ENCODE measurements at regions not wholly inside any gene's neighbourhood (a gene's known extent, or its start where the extent isn't known, plus 50 kb on each side); places are given as distances from the start of the nearest gene placed in this dataset.
A peak's percentile ranks its signal among the peaks of the same experiment; 100 is the strongest.
"Not testable (repeated sequence)": the region's sequence is repeated elsewhere in the genome, so short reads cannot be mapped to it uniquely, and the experiment has no call there.

DNA sequence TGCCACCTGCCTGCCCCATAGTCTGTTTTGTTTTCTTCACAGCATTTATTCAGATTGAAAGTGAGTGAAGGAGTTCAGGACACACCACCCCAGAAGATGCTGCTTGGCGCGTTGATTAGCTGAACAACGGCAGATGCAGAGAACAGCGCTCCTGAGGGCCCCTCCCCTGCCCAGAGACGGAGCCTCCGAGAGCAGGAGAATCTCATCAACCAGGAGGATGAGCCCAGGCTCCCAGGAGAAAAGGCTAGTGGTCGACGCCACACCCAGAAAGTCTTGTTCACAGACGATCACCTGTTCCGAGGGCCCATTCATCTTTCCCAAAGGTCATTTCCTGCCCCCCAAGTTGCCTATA, 180.4 kb upstream of the PPP1R26 start:
- DNase-seq, result no peak

DNA sequence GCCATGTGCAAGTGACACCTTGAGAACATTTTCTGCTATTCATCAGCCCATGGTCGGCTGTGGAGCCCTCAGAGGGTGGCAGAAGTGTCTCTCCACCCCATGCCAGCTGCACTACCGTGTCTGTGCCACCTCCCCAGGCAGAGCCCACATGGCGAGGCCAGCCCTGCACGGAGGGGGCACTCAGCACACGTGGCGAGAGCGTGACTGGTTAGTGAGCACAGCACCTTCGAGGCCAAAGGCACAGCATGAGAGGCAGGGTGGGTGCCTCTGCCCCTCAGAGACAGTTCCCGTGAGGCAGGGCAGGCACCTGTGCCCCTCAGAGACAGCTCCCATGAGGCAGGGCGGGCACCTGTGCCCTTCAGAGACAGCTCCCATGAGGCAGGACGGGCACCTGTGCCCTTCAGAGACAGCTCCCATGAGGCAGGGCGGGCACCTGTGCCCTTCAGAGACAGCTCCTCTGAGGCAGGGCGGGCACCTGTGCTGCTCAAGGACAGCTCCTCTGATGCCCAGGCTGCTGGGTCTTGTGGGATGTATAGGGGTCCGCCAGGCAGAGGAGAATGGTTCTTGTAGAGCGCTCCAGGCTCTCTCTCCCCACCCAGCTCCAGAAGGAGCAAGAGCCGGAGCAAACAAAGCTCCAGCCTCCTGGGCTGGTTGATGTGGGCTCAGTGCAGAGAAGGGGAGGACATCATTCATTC, 179.8 kb upstream of the PPP1R26 start:
- DNase-seq, result no peak

DNA sequence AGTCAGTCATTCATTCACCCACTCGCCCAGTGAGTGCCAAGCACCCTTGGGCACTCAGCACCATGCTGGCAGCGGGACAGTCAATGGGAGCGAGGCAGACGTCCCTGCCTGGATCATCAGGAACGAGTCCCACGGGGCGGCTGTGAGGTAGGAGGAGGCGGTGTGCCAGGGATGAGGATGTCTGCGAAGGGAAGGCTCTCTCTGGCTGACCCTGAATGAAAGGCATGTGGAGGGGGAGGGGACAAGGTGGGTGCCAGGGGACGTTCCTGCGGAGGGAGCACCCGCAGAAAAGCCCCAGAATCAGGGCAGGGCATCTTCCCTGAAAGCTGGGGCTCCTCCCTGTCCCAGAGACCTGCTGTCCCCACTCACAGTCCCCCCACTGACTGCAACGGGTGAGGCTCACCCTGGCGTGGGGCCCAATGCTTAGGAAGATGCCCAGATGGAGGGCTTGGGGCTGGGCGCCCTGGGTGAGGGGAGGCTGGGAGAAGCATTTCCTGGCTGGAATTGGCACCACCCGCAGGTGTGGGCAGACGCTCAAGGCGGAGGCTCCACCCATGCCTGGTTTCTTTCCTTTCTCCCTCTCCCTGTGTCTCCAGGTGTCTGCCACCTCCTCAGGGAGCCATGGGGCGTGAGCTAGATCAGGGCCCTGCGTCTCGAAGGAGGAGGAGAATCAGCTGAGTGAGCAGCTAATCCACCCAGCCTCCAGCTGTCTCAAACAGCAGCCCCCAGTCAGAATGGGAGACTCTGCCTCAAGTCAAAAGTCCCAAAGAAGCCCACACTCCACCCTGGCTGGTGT, 179.0 kb upstream of the PPP1R26 start:
- no peak for DNase-seq

DNA sequence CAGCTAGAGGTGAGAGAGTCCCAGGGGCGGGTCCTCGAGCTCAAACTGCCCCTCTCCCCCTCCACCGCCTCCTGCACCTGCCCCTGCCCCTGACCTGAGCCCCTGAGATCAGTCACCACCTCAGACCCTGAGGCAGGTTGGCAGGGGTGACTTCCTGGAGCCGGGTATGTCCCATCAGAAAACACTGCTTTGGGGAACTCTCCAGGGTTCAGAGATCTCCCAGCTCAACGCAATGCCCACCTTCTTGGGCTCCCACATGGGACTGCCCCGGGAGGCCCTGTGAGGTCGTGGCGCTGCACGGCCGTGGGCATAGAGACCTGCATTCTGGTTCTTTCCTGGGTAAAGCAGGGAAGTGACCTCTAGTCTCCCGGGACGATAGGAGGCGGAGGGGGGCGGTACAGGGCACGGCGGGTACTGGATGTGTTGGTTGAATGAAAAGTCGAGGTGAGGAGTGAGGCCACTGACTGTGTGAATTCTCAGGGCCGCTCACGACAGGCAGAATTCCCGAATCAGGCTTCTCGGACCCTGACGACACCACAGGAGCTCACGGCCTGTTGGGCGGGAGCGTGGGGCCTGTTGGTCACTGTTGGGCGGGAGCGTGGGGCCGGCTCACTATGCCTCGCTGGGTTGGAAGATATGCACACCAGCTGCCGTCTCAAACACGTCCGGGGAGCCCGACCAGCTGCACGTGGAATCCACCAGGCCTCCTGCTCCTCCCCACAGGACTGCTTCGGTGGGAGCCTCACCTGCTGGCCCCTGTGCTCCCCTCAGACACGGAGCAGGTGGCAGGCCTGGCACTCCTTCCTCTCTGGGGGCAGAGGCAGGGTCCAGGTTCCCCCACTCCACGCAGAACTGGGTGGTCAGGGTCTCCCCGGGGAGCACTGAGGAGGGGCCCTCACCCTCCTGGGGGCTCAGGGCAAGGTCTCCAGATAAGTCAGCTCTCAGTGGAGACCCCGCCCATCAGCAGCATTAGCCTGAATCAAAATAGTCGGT, 178.0 kb upstream of the PPP1R26 start:
- DNase-seq, result no peak

DNA sequence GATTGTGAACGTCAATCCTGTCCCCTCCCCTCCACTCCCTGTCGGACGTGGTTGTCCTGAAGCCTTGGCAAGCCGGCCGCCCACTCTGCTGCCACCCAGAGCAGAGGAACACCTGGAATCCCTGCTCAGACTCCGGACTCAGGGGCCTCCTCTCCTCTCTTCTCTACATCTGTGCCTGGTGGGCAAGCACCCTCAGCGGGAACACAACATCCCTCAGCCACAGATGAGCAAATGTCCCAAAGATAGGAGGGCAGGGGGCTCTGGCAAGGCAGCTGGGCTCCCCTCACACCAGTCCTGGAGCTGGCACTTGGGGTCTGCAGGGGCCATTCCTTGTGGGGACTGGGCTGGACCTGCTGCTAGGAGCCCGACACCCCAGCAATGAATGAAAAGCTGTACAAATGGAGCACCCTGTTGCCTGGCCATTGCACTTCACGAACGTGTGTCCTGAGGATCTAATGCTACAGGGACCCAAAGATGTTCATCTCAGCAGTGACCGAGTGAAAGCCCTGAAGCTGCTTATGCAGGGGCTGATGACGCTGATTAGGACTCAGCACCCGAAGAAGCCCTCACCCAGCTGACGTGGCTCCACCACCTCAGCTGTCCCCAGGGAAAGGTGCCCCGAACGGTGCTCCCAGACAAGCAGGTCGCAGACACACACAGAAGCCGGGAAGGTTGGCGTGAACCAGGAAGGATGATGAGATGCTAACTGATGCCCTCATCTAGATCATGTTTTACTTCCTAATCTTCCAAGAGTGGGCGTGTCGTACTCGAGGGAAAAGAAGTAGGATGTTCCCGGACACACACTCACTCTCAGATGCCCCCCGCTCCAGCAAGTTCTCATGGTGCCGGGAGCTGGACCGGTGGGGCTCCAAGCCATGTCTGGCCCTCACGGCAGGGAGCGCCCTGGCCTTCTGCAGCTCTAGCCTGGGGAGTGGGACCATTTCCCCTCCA, 177.0 kb upstream of the PPP1R26 start:
- no peak for DNase-seq

DNA sequence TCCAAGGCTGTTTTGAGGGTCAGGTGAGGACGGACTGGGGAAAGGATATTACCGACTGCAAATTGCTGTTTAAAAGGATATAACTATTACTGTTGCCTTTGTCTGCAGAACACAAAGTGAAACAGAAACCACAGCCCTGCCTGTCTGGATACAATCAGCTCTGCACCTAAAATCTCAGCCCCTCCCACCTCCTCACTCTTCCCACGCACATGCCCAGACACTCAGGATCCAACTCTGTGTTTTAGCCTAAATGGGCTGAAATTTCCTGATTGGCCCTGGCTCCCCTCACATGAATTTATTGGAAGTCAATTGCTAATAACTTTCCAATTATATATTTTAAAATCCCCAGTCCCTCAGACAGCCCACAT, 176.3 kb upstream of the PPP1R26 start:
- DNase-seq, result no peak

DNA sequence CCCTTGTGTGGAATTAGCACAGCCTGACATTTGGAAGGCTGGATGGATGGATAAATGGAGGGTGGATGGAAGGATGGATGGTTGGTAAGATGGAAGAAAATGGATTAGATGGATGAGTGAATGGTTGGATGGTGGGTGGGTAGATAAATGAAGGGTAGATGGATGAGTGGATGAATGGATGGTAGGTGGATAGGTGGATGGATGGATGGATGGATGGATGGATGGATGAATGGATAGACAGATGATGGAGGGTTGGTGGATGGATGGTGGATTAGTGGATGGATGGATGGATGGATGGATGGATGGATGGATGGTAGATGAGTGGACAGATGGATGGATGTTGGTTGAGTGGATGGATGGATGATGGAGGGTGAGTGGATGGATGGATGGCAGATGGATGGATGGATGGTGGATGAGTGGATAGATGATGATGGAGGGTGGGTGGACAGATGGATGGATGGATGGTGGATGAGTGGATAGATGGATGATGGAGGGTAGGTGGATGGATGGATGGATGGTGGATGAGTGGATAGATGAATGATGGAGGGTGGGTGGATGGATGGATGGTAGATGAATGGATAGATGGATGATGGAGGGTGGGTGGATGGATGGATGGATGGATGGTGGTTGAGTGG, 175.6 kb upstream of the PPP1R26 start:
- no peak for DNase-seq

DNA sequence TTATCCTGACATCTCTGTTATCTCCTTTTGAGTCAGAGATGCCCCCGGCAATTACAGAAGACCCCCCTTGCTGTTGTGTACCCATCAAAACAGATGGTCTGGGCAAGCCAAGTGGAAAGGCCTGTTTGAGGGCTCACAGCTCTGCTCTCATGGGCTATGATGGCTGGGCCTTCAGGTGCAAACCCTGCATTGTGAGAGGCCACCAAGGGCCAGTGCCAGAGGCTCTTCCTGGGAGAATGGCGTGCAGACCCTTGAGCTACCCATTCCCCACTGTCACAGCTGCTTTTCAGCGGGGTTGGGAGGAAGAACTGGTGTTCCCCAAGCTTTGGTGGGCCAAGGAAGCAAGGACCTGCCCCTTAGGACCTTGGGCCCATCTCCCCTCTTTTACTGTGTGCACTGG, 174.7 kb upstream of the PPP1R26 start:
- DNase-seq, result no peak

DNA sequence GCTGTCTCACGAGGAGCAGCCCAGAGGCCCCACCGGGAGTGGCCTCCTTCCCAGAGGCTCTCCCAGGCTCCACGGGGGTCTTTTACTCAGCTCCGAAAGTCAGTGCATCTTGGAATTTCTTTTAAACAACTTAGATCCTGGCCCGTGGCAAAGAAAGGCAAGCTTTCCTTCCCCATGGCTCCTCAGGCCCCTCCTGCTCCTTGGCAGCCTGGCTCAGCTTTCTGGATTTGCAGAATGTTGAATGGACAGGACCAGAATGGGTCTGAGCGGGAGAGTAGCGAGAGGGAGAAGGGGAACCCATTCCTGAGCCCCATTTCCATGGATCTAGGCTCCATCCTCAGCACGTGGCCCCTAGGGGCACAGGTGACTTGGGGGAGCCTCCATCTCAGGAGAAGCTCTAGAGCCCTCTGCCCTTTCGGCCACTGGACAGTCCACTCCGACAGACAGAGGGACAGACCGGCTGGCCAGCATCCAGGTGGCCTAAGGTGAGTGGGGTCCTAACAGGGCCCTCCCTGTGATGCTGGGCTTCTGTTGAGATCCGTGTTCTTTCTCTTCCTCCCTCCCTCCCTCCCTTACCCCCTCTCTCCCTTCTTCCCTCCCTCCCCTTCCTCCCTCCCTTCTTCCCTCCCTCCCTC, 173.9 kb upstream of the PPP1R26 start:
- no peak for DNase-seq

DNA sequence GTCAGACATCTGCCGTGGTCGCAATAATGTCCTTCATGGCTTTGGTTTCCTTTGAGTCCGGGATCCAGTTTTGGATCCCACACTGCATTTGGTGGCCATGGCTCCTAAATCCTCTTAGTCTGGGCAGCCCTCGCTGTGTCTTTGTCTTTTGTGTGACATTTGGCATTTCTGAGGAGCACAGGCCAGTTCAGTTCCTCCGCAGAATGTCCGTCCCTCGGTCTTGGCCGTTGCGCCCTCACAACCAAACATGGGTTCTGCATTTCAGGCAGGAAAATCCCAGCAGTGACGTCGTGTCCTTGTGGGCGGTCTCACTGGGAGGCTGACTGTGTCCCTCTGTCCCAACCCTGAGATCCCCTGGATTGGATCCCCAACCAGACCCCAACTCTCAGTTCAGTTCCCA, 172.9 kb upstream of the PPP1R26 start:
- DNase-seq, result no peak

DNA sequence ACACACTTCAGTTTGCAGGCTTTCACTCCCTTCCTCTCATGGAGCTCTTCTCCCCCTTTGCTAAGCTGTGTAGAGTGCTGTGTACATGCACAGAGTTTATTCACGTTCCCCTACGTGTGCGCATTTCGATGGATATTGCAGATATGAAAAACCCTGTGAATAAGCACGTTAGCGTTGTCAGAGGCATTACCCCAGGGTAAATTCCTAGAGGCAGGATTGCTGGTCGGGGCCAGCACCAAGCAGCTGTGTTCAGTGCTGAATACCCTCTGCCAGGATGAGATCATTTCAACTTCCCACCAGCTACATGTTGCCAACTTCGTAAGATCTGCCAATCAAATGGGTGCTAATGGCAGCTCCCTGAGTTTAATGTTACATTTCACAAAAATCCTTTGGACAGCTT, 172.3 kb upstream of the PPP1R26 start:
- DNase-seq, result no peak

DNA sequence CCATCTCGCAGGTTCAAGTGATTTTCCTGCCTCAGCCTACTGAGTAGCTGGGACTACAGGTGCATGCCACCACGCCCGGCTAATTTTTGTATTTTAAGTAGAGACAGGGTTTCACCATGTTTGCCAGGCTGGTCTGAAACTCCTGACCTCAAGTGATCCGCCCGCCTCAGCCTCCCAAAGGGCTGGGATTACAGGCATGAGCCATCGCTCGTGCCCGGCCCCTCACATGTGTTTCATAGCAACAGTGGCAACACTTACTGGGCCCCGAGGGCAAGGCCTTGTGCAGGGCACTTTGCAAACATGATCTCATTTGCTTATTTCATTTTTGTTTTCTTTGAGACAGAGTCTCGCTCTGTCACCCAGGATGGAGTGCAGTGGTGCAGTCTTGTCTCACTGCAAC, 171.7 kb upstream of the PPP1R26 start:
- DNase-seq, result not testable (repeated sequence)

DNA sequence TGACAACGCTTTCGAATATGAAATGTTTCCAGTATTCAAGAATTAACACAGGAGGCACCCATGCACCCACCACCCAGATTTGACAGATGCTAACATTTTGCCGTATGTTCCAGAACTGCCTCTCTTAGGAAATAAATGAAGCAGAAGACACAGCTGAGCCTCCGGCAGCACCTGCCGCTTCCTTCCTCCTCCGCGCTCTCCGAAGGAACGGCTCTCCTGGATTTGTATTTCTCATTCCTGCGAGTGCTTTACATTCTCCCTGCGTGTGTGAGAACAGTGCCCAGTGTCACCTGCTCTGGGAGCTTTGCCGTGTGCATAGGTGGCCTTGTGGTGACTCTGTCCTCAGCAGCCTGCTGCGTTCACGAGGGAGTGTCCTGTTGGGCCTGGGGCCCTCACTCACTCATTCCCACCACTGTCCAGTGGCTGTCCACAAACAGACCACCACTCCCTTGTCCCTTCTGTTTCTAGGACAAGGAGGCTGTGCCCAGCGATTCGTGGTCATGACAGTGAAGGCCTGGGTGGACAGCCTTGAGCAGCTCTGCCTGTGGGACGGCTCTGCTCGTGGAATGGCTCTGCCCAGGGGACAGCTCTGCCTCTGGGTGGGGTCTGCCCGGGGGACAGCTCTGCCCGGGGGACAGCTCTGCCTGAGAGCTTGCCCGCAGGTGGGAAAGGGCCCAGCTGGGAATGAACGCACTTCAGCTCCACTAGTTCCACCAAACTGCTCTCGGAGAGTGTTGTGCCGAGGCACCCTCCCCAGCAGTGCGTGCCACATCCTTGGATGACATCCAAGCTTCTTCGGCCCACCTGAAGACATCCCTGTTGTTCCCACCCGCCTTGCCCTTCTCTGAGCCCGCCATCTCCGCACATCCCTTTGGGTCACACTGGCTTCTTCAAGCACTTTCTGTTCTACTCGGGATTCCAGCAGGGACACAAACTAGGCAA, 170.5 kb upstream of the PPP1R26 start:
- no peak for DNase-seq

DNA sequence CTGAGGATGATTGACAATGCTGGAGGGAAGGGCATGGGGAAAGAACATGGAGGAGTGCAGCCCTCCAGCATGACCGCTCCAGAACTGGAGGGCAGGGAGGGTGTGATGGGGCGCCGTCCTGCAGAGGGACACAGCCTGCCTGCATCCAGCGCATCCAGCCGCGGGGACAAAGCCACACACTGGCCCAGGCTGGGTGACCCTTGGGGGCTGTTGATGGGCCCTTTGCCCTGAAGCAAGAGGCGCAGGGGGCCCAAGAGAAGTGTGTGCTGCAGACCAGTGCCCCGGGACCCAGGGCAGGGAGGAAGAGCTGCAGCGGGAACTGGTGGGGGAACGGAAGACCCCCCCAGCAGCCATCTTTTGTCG, 169.8 kb upstream of the PPP1R26 start:
- no peak for DNase-seq

DNA sequence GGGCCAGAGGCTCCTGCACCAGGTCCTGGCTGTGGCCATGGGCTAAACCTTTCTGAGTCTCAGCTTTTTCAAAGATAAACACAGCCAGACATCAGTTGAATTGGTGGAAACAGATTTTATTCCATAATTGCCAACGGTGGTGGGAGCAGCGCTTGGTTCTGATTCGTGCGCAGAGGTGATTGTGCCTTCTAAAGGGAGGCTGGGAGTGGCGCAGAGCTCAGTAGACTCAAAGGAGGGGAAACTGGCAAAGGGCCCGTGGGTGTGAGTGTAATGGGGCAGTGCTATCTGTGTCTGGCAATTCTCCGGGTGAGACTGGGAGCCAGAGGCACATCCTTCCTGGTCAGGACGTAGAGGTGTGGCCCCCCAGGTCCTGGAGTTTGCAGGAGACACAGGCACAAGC, 169.4 kb upstream of the PPP1R26 start:
- no peak for DNase-seq

DNA sequence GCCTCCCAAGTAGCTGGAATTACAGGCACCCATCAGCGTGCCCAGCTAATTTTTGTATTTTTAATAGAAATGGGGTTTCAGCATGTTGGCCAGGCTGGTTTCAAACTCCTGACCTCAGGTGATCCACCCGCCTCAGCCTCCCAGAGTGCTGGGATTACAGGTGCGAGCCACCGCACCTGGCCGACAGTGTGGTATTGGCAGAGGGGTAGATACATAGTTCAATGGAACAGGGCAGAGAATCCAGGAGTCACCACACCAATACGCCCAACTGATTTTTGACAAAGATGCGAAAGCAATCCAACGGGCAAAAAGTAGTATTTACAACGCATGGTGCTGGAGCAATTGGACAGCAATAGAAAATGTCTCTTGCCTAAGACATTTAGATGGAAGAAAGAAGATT, 164.0 kb upstream of the PPP1R26 start:
- DNase-seq, result no peak

DNA sequence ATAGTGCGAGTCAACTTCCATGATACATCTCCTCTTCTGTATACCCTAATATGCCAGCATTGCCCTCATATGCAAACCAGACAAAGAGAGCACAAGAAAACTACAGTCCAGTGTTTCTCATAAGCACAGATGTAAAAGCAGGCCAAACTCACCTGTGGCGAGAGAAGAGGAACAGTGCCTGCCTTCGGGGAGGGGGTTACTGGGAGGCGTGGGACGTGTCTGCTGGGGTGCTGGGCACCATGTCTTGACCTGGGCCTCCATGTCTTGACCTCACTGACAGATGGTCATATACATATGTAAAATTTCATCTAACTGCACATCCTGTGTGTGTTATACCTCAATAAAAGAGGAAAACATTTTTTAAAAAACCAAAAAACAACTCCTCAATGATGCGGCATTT, 159.3 kb upstream of the PPP1R26 start:
- peak; percentile 4 for DNase-seq

DNA sequence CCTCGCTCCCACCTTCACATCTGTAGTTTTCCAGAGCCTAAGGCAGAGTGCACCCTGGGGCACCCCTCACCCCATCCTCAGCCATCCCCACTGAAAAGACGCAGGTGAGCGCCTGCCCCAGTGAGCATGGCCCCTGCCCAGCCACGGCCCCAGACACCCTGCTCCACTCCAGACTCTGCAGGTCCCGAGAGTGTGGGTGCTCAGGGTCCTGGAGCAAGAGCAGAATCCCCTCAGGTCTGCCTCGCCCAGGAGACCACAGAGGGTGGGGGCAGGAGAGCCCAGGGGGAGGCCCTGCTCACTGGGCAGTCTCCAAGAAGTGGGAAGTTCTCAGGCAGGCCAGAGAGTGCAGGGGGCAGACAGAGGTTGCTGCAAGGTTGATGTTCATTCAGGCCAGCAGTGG, 158.6 kb upstream of the PPP1R26 start:
- no peak for DNase-seq

DNA sequence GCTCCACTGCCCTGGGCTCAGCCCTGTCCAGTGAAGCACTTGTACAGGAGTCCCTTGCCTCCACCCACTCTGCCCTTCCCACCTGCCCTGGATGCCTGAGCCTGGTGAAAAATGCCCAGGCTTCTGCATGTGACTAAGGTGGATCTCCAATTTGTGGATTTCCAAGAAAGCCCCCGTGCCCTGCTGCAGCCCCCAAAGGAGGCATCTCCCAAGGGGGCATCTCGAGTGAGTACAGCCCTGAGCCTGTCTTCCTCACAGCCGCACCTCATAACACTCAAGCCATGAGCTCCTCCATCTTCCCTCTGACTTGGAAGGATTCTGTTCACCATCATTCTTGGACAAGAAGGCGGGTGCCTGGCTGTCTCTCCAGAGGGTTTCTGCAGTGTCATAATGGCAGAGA, 158.0 kb upstream of the PPP1R26 start:
- DNase-seq, result peak; percentile 6

DNA sequence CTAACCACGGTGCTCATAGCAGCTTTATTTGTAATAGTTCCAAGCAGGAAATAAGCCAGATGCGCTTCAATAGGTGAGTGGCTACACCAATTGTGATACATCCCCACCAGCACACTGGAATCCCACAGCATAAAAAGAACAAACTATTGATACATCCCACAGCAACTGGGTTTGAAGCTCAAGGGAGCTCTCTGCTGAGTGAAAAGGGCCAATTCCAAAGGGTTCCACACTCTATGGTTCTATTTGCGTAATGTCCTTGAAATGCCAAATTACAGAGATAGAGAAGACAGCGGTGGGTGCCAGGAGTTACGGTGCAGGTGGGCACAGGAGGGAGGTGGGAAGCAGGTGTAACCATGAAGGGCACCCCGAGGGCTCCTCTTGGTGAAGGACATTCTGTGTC, 155.3 kb upstream of the PPP1R26 start:
- no peak for DNase-seq
